Kidney epithelial cell (primary cell): ENCODE measurements at regions not wholly inside any gene's neighbourhood (a gene's known extent, or its start where the extent isn't known, plus 50 kb on each side); places are given as distances from the start of the nearest gene placed in this dataset.

ENCODE experiments used
- DNase-seq: peaks from one replicate; pipeline ENCODE4 v3.0.0-alpha.2; 2010; ENCODE audit warnings: low read depth
- H3K27me3 ChIP-seq: 2 replicates; pipeline ENCODE4 v1.6.0; 2011; ENCODE audit warnings: low read length; ENCODE audit not compliant: control insufficient read depth, insufficient read depth
- H3K36me3 ChIP-seq: 2 replicates; pipeline ENCODE4 v1.5.1; 2011; ENCODE audit warnings: low read length; ENCODE audit not compliant: control insufficient read depth, insufficient read depth
- H3K4me3 ChIP-seq: 2 replicates; pipeline ENCODE4 v1.5.1; 2011; ENCODE audit warnings: low read depth, mild to moderate bottlenecking, control low read depth, low read length
- TF ChIP-seq, protein P1 (sequence below): IDR thresholded peaks from 2 replicates; pipeline ENCODE4 v1.5.1; 2011; ENCODE audit warnings: mild to moderate bottlenecking, moderate library complexity, low read length, control low read depth, inconsistent platforms; ENCODE audit not compliant: insufficient read depth, poor library complexity, severe bottlenecking

DNA sequence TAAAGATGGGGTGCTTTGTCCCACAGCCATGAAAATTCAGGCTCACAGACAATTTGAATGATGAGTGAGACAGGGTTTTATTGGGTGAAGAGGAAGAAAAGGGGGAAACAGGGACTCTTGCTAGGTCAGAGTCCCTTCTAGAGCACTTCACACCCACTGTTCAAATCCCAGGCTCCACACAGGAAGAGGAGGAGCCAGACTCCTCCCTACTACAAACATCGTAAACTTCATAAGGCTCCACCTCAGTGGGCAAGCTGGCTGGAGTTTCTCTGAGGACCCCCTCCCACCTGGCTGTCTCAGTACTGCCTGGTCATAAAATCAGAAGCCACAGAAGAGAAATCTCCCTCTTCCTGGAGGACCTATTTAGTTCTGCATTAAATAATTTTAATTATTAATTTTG is 80.3 kb upstream of the KCNMB2 start:
- TF ChIP-seq, protein P1, sequence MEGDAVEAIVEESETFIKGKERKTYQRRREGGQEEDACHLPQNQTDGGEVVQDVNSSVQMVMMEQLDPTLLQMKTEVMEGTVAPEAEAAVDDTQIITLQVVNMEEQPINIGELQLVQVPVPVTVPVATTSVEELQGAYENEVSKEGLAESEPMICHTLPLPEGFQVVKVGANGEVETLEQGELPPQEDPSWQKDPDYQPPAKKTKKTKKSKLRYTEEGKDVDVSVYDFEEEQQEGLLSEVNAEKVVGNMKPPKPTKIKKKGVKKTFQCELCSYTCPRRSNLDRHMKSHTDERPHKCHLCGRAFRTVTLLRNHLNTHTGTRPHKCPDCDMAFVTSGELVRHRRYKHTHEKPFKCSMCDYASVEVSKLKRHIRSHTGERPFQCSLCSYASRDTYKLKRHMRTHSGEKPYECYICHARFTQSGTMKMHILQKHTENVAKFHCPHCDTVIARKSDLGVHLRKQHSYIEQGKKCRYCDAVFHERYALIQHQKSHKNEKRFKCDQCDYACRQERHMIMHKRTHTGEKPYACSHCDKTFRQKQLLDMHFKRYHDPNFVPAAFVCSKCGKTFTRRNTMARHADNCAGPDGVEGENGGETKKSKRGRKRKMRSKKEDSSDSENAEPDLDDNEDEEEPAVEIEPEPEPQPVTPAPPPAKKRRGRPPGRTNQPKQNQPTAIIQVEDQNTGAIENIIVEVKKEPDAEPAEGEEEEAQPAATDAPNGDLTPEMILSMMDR, result no peak
- Histone ChIP-seq H3K27me3 (no peaks in the 10 kb centered on the region), H3K36me3 (no peaks in the 10 kb centered on the region), H3K4me3 (no peak overlapping the region)
- no peak for DNase-seq

DNA sequence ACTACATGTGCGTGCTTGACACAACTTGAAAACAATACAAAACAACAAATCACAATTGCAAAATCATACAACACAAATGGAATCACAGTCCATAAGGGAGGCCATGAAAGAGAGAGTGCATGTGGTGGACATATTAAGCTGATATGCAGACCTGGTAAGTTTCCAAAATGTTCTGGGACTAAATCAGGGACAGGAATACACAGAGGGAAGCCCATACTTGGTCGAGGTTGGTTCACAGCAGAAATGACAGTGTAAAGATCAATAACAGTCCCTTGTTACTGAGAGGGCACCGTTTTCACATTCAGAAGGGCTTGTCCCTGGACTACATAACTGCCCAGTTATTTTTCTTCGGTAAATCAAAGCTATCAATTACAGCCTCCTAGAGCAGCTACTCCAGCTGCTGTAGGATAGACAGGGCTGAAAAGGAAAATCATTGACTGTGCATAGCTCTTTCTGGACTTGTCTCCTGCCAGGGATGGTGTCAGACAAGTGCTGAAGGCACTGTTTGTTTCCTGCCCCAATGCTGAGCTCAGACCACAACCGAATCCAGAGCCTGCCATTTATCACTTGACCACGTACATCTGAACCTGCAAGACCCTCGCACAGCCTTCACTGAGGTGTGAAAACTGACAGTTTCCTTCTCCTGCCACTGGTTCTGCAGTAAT is 79.5 kb upstream of the KCNMB2 start:
- Histone ChIP-seq H3K36me3 (no peaks in the 10 kb centered on the region), H3K4me3 (no peak overlapping the region), H3K27me3 (no peaks in the 10 kb centered on the region)
- DNase-seq, result no peak
- TF ChIP-seq, protein P1, result no peak

DNA sequence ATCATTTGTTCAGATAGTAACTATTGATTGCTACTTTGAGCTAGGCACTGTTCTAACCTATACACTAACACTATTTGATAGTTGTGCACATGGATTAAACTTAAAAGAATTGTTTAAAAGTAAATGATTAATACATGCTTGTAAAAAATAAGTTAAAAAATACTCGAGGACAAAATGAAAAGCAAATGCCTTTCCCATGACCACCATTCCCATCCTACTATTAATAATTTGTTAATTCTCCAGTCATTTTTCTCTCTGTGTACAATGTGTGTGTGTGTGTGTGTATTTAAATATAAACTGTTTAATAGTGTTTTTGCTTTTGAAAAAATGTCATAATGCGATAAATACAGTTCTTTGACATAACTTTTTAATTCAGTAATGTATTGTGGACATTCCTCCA is 78.7 kb upstream of the KCNMB2 start:
- H3K4me3 ChIP-seq, result no peak overlapping the region
- TF ChIP-seq, protein P1, result no peak
- DNase-seq, result no peak
- H3K36me3 ChIP-seq, result no peaks in the 10 kb centered on the region
- H3K27me3 ChIP-seq, result no peaks in the 10 kb centered on the region

DNA sequence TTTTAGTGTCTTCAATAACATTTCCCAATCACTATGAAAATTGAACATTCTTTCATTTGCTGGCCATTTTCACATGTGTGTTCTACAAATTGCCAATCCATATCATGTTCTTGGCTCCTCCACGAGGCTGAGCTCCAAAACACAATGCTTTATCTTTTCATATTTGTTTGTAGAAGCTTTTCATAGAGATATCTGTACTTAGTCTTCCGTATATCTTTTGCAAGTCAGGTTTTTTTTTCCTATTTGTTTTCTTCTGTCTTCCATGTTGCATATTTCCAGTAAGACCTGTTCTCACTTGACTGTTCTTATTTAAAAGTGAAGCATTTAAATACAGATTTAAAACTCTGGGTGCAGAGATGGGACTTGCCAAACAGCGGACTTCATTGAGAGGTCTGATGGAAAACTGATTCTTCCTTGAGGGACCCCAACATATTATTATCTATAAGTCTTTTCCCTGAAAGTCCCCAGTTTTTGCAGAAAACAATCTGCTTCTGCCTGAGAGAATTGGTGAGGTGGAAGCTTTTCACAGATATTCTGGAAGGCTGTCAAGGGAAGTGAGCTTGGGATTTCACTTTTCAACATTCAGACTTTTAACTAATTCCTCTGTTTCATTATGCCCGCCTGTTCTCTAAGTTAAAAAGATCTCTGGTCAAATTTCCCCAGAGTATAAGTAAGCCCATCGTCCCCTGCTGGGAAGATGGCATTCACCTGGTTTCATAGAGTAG is 77.8 kb upstream of the KCNMB2 start:
- no peaks in the 10 kb centered on the region for H3K36me3 ChIP-seq
- H3K27me3 ChIP-seq, result no peaks in the 10 kb centered on the region
- TF ChIP-seq, protein P1, result no peak
- H3K4me3 ChIP-seq, result no peak overlapping the region
- DNase-seq, result no peak

DNA sequence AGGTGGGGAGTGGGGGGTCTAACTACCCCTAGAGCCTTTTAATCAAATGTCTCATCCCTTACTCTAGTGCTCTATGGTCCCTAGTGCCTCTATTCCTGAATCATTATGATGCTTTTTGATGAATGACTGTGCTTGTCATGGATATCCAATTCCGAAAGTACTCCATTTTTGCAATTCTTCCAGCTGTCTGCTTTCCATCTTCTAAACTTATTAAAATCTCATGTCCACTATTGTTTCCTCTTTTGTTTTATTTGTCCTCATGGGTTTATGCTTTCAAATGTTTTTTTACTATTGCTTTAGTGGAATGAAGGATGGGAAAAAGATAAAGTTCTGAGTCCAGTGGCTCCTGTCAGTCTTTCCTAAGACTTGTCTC is 77.2 kb upstream of the KCNMB2 start:
- H3K27me3 ChIP-seq, result no peaks in the 10 kb centered on the region
- DNase-seq, result no peak
- no peak overlapping the region for H3K4me3 ChIP-seq
- TF ChIP-seq, protein P1, result no peak
- H3K36me3 ChIP-seq, result no peaks in the 10 kb centered on the region
